GM12878 (cell line): ENCODE measurements at regions not wholly inside any gene's neighbourhood (a gene's known extent, or its start where the extent isn't known, plus 50 kb on each side); places are given as distances from the start of the nearest gene placed in this dataset.

Source experiments
- CTCF ChIP-seq, 3 experiments: IDR thresholded peaks in 2 of 3; conservative IDR thresholded peaks in 1 of 3; 2 replicates each; pipeline ENCODE4 v1.5.1; 2011; ENCODE audit warnings: low read depth in 3 of 3, low read length in 3 of 3, mild to moderate bottlenecking in 3 of 3, control low read depth in 2 of 3, moderate library complexity in 2 of 3, inconsistent platforms in 1 of 3, mixed read lengths in 1 of 3; ENCODE audit not compliant: control insufficient read depth in 2 of 3, insufficient read depth in 1 of 3; ENCODE audit errors: extremely low read depth in 1 of 3
- JUND ChIP-seq: IDR thresholded peaks from 2 replicates; pipeline ENCODE4 v1.6.1; 2012; ENCODE audit warnings: low read depth, mild to moderate bottlenecking, low read length, improper control_type of control experiment, moderate library complexity

GRCh38 chr18:2104620-2105462 is 466.5 kb downstream of the METTL4 start:
- peak; percentile 67 to 81 (median 70) for TF ChIP-seq CTCF (IDR thresholded peaks at IDR 0.05 in 2 of 3, conservative IDR thresholded peaks at IDR 0.05 in 1 of 3; ENCODE audit: control insufficient read depth in 2 of 3, extremely low read depth in 1 of 3, insufficient read depth in 1 of 3, low read depth in 3 of 3, low read length in 3 of 3)
- no peak for TF ChIP-seq JUND
